Central memory CD4-positive, alpha-beta T cell (primary cell): ENCODE measurements at regions not wholly inside any gene's neighbourhood (a gene's known extent, or its start where the extent isn't known, plus 50 kb on each side); places are given as distances from the start of the nearest gene placed in this dataset.

Experiments
- DNase-seq: peaks from one replicate; pipeline ENCODE4 v3.0.0; 2022

DNA sequence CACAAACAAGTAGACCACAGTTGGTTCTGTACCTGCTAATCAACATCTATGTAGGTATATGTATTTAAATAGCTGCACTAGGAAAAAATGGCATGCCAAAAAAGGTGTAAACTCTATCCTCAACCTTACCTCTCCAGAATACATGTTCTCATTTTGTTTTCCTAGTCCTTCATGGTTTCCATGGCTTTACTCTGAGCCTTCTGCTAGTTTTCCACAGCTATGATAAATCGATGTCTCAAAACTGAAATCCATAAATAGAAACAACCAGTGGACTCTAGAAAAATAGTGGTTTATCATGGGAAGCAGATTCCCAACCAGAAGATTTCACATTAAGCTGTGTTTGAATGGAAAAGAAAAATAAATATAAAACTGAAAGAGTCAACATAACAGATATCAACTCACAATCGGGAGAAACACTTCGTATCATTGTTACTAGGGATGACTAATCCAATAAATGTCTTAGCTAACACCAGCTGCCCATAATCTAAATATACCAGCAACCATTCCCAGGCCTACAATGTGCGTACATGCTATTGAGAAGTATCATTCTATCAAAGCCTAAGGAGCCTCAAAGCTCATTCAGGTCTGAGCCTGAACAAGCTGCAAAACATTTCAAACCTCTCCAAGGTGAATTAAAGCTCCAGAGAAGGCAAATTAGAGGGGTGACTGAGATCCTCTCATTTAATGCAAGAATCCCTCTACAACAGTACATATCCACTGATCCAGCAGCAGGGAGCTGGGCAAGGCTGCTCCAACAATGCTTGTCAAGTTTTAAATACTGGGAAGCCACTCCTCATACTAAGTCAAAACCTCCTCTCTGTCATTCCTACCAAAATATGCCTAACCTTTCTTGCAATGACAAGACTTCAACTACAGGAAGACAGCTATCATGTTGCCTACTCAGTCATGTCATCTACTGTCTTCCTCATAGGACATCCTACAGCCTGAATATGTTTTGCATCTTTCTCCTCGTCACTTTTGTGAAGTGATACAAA lies 90.2 kb downstream of the KCTD12 start:
- no peak for DNase-seq

DNA sequence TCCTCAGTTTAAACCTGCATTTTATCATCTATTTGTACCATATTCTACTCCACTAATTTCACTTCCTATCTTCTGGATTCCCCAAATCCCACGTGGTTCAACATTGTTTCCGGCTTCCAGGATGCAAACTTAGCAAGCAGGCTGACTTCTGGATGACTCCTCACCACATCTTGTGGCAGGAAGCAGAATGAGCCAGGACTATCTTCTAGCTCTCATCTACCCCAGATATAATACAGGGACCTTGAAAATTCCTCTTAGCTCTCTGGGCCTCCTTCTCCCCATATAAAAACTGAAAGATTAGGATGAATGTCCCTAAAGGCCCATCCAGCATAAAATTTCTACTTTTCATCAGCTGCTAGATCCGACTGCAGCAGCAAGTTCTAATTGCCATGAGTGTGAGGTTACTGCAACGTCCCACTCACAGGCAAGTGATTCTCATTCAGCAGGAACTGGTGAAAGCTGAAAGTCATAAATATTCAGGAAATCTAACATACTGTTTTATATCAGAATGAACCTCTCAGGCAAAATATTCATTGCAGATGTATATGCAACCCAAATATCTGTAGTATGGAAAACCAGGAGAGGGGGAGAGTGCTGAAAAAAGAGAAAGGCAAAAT lies 93.4 kb downstream of the KCTD12 start:
- no peak for DNase-seq

DNA sequence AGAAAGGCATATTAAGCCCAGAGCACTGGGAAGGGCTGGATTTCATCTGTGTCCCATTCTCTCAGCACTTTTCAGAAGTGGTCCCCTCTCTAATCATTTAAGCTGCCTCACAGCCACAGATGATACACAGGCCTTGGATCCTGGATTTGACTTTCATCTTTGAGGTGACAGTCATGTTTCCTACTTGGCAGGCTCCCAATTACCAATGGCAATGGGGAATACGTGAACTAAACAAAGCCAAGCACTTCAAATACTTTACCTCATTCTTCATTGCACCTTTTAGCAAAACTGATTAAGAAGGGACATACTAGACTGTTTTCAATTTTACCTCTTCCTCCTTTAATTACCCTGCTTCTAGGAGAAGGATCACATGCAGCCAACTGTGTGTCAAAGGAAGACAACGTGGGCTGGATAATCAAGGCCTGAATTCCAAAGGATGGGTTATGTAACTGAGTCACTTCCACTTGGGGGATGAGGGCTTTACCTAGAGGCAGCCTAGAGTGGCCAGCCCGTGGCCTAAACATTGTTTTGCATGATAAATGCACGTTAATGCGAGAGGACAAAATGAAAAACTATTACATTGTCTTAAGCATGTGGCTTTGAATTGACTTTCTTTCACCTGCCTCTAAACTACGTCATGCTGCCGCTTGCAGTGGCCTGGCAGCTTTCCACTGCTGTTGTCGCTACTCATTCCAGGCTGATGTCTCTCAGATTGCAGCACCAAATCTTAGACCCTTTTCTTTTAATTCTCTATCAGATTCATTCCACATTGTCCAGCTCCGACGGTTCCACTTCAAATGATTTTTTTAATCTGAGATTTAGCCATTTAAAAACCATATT lies 95.0 kb downstream of the KCTD12 start:
- no peak for DNase-seq

DNA sequence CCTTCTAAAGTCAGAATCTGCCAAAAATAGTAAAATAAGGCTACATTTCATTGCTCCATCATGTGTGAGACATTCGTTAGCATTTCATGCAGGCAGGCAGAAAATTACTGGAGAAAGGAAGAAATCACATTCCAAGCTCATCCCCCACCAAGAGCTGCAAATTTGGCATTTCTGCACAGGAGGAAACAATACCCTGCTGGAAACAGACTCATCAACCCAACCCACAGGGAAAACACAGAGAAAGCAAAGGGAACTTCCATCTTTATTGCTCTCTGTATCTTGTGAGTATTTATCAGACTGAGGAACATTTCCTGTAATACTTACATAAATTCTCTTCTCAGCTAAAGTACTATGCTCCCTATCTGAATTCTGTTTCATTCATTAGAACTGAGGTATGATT lies 95.7 kb downstream of the KCTD12 start:
- no peak for DNase-seq

DNA sequence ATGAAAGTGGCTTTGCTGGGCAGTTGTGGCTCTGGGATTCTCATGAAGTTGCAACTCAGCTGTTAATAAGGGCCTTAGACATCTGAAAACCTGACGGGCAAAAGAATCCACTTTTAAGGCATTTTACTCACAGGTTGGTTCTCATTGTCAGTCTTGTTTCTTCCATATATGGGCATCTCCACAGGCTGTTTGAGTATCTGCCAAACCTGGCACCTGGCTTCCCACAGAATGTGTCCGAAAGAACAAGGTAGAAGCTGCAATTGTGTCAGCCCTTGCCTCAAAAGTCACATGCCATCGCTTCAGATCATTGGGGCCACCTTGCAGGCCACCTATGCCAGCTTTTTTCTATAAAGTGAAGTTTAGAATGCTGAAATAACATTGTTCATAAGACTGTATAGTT lies 102.4 kb downstream of the KCTD12 start:
- DNase-seq, result no peak

DNA sequence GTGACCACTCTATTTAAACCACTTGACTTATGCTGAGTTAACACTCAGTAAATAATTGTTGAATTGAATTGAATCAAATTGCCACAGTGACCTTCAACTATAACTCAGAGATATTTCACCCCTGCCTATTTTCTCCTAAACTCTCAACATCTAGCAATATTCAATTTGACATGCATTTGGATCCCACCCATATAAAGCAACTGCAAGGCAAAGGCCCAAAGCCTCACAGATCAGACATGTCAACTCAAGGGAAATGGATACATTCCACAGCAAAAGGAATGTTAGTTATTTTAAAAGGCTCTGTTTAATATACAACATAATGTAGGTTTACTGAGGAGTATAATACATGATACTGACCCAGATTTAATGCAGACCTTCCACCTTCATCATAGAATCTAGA lies 107.4 kb downstream of the KCTD12 start:
- DNase-seq, result no peak

DNA sequence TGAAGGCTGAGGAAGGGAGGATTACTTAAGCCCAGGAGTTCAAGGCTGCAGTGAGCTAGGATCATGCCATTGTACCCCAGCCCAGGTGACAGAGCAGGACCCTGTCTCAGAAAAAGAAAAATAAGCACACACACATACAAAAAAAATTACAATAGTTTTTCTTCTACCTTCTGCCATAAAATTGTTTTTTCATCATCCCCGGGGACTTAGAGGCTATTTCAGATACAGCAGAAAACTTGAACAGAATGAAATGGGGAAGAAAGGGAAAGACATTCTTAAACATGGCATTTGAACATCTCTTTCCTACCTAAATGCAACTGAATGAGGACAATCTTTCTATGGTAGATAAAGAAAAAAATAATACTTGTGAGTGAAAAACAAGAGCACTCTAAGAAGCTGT lies 109.1 kb downstream of the KCTD12 start:
- DNase-seq, result no peak

DNA sequence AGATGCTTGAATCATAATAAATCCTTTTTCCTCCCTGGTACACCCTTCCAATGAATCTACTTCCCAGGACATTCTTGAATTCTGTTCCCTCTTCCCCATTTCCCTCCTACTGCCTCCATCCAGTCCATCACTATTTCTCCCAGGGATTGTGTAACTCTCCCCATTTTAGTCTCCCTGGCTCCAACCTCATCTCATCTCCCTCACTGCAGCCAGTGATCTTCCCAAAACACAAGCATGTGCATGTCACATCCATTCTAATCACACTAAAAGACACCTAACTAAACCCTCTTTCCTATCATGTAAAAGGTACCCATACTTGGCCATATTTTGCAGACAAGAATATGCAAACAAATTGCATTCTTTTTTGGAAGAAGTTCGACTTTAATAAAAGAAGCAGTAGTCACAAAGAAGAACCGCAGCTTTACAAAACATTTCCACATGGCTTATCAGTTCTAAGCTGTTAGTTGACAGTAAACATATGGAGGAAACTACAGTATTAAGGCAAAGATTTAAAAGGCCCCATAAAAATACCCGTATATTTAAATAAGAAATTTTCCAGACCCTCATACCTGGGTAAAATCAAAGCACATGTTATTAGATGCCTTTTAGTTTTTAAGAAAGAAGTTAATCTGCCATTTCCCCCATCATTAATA lies 111.0 kb downstream of the KCTD12 start:
- no peak for DNase-seq

DNA sequence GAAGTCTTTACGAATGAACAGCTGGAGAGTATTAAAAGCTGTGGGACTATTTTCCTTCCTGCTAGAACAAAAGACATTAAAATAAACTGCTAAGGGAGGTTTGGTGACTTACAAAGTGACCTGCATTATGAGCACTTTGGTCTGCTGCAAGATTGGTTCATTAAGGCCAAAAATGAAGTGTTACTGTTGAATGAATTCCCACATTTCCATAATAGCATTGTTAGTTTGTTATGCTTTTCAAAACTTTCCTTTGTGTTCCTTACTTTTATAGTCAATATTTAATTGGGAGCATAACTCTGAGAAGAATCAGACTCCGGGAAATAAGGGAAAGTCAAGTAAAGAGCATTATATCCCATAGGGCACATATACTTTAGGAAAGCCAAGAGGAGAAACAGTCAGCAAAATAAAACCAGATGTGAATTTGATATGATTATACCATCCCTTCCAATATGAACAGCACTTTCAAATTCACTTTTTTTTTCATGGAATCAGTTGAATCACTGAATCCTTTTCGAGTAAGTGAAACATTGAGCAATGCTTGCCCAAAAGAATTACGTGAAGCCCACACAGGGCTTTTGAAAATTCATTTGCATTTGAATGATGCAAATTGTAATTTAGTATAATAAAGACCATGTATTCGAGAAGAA lies 112.6 kb downstream of the KCTD12 start:
- no peak for DNase-seq

DNA sequence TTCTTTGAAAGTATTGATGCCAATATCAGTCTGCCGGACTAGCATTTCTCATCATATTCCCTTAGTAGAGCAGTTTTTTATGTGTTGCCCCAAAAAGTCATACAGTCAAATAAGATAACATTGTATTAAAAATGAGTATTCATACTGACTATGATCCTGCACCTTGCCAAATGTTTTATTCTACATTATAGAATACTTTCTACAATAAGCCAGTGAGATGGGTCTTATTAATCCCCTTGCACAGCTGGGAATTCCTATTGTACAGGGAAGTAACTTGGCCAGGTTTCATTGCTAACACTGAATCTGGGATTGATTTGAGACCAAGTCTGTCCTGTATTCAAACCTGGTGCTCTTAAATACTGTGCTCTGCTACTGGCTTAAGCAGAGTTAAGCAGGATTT lies 114.0 kb downstream of the KCTD12 start:
- DNase-seq, result no peak

DNA sequence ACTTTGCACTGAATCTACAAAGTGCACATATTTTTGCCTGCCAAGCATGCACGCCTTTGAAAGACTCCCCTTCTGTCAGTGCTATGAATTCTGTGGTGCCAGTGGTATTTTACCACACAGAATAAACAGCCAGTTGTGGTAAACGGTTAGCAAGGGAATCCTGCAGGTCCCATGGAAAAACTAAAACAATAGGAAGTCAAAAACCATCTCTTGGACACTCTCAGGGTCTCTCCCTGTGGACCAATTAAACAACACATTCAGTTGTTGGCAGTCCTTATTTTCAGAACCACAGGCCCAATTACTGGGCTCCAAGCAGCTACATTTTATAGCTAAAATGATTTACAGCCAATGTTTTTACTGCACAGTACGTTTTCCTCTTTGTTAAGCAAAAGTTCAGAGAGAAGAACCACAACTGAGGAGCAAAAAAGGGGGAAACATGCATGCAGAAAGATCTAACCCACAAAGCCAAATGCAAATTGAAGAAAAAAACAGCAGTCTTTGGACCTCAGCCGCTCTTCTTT lies 116.9 kb downstream of the KCTD12 start:
- DNase-seq, result no peak

DNA sequence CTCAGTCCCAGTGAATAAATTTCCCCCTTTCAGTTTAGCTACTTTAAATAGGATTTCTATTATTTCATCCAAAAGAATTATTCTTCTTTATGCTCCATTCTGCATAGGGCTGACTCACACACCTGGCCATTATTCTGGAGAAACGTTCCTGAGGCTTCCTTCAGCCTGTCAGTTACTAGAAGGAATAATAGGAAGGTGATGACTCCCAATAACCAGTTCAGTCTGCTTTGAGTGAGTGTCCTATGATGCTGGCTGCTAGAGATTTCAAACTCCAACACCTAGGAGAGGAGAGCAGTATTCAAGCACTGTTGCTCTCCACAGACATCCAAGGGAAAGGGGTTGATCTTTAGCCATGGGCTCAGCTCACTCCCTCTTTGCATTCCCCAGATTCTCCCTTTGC lies 117.8 kb downstream of the KCTD12 start:
- no peak for DNase-seq

DNA sequence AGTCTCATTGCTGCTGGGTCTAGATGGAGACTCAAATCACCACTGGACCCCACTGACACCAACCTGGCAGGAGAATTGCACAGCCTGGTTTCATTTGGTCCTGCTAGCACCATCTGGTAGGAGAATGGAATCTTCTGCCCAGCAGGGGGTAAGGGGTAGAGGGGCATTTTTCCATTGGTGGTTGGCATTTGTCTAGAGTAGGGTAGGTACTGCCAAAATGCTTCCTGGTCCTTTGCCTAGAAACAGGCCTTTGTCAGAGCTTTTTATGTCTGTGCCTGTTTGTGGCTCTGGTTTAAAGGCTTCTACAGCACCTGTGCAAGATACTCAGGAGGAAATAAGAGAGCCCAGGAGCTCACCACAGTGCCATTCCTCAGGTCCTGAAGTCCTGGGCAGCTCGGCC lies 121.3 kb downstream of the KCTD12 start:
- DNase-seq, result no peak

DNA sequence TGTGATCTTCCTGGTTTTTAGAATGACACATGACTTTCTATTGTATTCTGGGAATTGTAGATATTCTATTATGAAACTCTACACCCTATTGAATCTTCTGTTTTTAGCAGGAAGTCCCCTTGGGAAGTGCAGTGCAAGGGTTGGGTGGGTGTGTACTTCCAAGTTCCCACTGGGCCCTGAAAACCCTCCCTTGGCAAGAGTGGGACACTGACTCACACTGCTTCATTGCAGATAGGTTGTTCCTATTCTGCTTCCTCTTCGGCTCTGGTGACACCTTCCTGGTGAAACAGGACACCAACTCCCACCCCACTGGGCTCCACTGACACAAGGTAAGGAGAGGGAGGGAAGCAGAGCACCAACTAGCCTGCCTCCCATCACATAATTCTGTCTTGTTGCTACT lies 121.8 kb downstream of the KCTD12 start:
- no peak for DNase-seq

DNA sequence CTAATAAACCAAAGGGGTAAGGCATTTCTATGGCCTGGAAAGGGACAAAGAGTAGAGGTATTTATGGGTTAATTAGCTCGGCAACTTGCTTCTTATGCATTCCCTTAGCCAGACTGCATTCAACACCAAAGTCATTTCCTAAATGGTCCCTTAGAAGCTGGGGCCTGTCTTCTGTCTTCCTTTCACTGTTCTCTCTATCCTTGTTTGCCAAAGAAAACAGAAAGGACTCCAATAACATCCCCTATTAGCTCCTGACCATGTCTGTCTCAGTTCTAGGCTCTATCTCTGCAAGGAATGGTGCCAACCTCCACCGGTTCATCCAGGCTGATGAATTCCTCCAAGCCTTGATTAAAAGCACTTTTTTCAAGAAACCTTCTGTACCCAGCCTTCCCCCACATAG lies 123.5 kb downstream of the KCTD12 start:
- no peak for DNase-seq

DNA sequence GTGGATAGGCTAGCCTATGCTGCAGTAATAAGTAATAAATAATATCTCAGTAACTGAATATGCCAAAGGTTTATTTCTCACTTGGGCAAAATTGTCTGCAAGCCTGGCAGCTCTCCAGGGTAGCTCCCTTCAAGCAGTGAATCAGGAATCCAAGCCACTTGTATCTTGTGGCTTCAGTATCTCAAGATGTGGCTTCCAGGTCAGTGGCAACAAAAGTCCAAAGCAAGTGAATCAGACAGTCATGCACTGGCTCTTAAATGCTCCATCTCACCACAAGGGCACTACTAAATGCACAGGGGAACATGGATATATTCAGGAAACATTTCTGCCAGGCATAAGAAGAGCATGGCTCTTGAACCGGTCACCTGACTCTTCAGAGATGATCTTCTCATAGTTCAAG lies 126.3 kb downstream of the KCTD12 start:
- no peak for DNase-seq

DNA sequence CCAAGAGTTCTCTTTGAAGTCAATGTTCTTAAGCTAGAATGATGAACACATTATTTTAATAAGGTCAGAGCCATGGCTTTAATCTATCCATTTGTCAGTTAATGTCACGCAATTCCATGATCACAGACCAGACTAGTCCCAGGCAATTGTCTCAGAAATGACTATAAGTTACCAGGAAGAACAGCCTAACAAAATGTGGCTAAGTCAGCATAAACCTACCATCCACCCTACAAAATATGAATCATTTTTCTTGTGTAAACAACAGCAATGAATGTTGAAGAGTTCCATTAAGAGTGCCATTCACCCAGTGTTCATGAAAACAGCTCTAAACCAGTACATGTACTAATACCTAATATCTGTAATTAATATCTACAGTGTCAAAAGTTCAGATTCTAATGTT lies 127.5 kb downstream of the KCTD12 start:
- no peak for DNase-seq

DNA sequence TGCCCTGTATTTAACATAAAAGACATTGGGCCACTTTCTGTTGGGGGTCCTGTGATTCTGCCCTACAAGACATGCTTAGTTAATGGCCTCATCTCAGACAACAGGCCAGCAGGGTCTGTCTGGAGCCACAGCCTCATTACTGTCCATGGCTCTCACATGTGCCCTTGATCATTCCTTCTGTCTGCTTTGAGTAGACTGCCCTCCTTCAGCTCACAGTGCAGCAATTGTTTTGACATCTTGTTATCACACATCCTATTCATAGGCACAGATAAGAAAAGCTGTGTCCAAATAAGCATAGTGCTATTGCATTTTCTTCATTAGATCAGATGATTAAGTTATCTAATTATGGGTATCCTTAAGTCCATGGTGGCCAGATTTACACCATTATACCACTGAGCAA lies 127.9 kb downstream of the KCTD12 start:
- no peak for DNase-seq

DNA sequence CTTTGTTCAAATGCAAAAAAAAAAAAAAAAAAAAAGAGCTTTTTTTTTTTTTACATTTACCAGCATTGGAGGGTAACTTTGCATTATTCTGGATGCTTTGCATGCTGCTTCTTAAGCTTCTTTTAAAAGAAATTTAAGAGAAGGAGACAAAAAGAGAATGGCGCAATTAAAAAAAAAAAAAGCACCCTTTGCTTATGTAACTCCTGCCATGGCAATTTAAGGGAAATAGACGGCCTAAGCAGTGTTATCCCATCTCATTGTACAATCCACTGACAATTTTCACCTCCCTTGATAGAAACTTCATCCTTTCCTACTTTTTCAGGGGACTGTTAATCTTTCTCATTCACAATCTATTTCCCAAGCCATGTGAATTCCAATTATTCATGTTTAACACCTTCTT lies 129.8 kb downstream of the KCTD12 start:
- DNase-seq, result no peak

DNA sequence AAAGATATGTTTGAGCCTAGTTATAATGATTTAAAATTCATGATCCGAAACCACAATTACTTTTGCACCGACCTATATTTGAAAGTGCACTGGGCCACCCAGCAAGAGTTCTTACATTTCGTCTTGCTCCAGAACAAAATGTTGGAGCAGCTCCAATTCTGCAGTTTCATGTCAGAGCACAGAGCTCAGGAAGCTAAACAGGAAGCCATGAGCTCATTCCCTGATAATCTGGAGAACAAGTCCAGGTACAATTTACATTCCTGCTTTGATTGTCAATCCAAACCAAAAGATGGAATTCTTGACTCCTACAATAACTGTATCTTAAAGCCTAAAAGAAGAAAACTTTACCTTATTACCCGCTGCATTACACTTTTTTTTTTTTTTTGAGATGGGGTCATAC lies 131.8 kb downstream of the KCTD12 start:
- DNase-seq, result no peak

DNA sequence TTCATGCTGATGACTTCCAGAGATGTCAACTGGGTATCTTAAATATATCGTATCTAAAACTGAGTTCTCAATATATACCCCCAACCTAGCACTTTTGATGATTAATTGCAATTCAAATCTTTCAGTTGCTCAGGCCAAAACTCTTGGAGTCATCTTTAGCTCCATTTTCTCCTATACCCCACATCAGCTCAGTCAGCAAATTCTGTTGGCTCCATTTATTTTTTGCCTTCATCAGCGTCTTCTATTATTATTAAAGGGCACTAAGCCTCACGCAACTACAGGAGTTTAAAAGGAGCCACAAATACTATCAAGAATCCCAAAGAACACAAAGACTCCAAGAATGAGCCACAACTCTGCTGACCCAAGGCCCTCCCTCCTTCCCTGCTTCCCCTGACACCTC lies 134.9 kb downstream of the KCTD12 start:
- no peak for DNase-seq

DNA sequence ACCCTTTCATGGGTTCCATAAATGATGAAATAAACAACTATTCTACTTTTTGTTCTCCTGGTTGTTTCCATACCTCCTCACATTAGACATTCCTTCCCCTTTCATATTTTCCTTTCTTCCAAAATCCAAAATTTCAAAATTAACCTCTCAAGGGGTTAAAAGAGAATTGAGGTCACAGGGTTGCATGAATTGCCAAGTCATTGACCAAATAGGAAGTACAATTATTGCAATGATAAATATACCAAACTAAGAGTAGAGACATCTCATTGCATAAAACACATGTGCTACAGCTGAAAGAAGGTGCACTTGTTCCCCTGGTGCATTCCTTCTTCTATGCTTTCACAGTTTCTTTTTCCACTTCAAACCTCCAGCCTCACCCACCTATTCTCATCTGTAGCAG lies 136.1 kb downstream of the KCTD12 start:
- DNase-seq, result no peak
